ENCODE measurements at regions not wholly inside any gene's neighbourhood (a gene's known extent, or its start where the extent isn't known, plus 50 kb on each side); places are given as distances from the start of the nearest gene placed in this dataset.

DNA sequence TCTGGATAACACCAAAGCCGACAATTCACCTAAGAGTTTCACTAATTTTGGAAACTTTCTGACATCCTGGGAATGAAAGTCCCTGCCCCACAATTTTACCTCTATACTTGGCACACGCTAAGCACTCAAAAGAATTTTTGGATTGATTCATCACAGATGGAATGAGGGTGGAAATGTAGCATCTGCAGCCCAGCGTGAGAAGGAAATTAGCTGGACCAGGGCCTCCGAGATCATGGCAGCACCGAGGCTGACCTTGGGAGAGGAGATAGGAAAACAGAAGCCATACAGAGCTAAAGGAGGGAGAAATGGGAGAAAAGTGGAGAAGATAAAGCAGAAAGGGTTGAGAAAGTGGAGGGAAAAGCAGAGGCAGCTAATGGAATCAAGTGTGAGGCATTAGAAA, 606.6 kb upstream of the DPP6 start:
- TF ChIP-seq CTCF (IDR thresholded peaks at IDR 0.05; ENCODE audit: poor library complexity, severe bottlenecking): no peak
- TF ChIP-seq EZH2 (IDR thresholded peaks at IDR 0.05; ENCODE audit: borderline replicate concordance, insufficient read depth, low read length, poor library complexity, severe bottlenecking): no peak
